ENCODE measurements at regions not wholly inside any gene's neighbourhood (a gene's known extent, or its start where the extent isn't known, plus 50 kb on each side); places are given as distances from the start of the nearest gene placed in this dataset.
"Not testable (repeated sequence)": the region's sequence is repeated elsewhere in the genome, so short reads cannot be mapped to it uniquely, and the experiment has no call there.

- H3K36me3 Mint-ChIP-seq, result no peaks in the 10 kb centered on the region
- ATAC-seq, result no peak
Observed at GRCh38 chr2:156763174-156763573, 327.0 kb downstream of the GPD2 start.

GRCh38 chr2:156765043-156765442 lies 328.9 kb downstream of the GPD2 start:
- peaks cover 5% of the 10 kb centered on the region for H3K27me3 Mint-ChIP-seq
- ATAC-seq (no peak), DNase-seq (no peak)
- no peaks in the 10 kb centered on the region for H3K4me1 Mint-ChIP-seq
- peaks cover 5% of the 10 kb centered on the region for H3K9me3 Mint-ChIP-seq (ENCODE audit: low read depth)
- H3K27ac Mint-ChIP-seq, result no peak overlapping the region
- CTCF ChIA-PET, result no interaction called here
- peaks cover 2% of the 10 kb centered on the region for H3K36me3 Mint-ChIP-seq
- H3K4me3 Mint-ChIP-seq, result no peak overlapping the region

More at GRCh38 chr2:156763174-156763573, 327.0 kb downstream of the GPD2 start:
- H3K9me3 Mint-ChIP-seq (ENCODE audit: low read depth), result no peaks in the 10 kb centered on the region
- H3K4me1 Mint-ChIP-seq, result no peaks in the 10 kb centered on the region
- CTCF ChIA-PET, result no interaction called here
- no peak overlapping the region for H3K27ac Mint-ChIP-seq
- DNase-seq, result no peak
- H3K27me3 Mint-ChIP-seq, result peaks cover 5% of the 10 kb centered on the region
- no peak overlapping the region for H3K4me3 Mint-ChIP-seq

- H3K4me3 Mint-ChIP-seq, result no peak overlapping the region
- H3K36me3 Mint-ChIP-seq, result peaks cover 2% of the 10 kb centered on the region
- peaks cover 7% of the 10 kb centered on the region for H3K9me3 Mint-ChIP-seq (ENCODE audit: low read depth)
- no peak overlapping the region for H3K27ac Mint-ChIP-seq
- peaks cover 5% of the 10 kb centered on the region for H3K27me3 Mint-ChIP-seq
- ATAC-seq, result no peak
- DNase-seq, result no peak
- no peaks in the 10 kb centered on the region for H3K4me1 Mint-ChIP-seq
- CTCF ChIA-PET, result no interaction called here
Observed at GRCh38 chr2:156765450-156765849, 329.3 kb downstream of the GPD2 start.

GRCh38 chr2:156769802-156770201 lies 333.6 kb downstream of the GPD2 start:
- CTCF ChIA-PET, result no interaction called here
- Mint-ChIP-seq H3K27me3 (peaks cover 5% of the 10 kb centered on the region), H3K9me3 (ENCODE audit: low read depth) (peaks cover 7% of the 10 kb centered on the region), H3K36me3 (peaks cover 2% of the 10 kb centered on the region), H3K4me1 (no peaks in the 10 kb centered on the region), H3K27ac (no peak overlapping the region), H3K4me3 (no peak overlapping the region)
- DNase-seq, result no peak
- no peak for ATAC-seq

GRCh38 chr2:156778916-156779315 lies 342.7 kb downstream of the GPD2 start:
- Mint-ChIP-seq H3K36me3 (no peaks in the 10 kb centered on the region), H3K9me3 (ENCODE audit: low read depth) (no peaks in the 10 kb centered on the region), H3K4me1 (no peaks in the 10 kb centered on the region), H3K27me3 (no peaks in the 10 kb centered on the region), H3K4me3 (no peak overlapping the region), H3K27ac (no peak overlapping the region)
- DNase-seq (no peak), ATAC-seq (no peak)
- CTCF ChIA-PET, result no interaction called here

- CTCF ChIA-PET, result no interaction called here
- Mint-ChIP-seq H3K4me3 (no peak overlapping the region), H3K36me3 (no peaks in the 10 kb centered on the region), H3K27me3 (no peaks in the 10 kb centered on the region), H3K4me1 (no peaks in the 10 kb centered on the region), H3K9me3 (ENCODE audit: low read depth) (no peaks in the 10 kb centered on the region), H3K27ac (no peak overlapping the region)
- ATAC-seq, result no peak
- DNase-seq, result no peak
Observed at GRCh38 chr2:156779416-156780120, 343.4 kb downstream of the GPD2 start.

- H3K27me3 Mint-ChIP-seq; H3K27ac Mint-ChIP-seq; H3K4me3 Mint-ChIP-seq; ATAC-seq; H3K4me1 Mint-ChIP-seq; CTCF ChIA-PET; H3K9me3 Mint-ChIP-seq (ENCODE audit: low read depth); DNase-seq; H3K36me3 Mint-ChIP-seq: not testable (repeated sequence)
Observed at GRCh38 chr2:156781677-156782076, 345.5 kb downstream of the GPD2 start.

GRCh38 chr2:156784020-156784701 lies 348.0 kb downstream of the GPD2 start:
- no peak for ATAC-seq
- Mint-ChIP-seq H3K4me1 (no peaks in the 10 kb centered on the region), H3K36me3 (no peaks in the 10 kb centered on the region), H3K27ac (no peak overlapping the region), H3K9me3 (ENCODE audit: low read depth) (no peaks in the 10 kb centered on the region), H3K27me3 (no peaks in the 10 kb centered on the region), H3K4me3 (no peak overlapping the region)
- DNase-seq, result no peak
- CTCF ChIA-PET, result no interaction called here

GRCh38 chr2:156787517-156787916 lies 351.3 kb downstream of the GPD2 start:
- ATAC-seq, result no peak
- CTCF ChIA-PET, result no interaction called here

GRCh38 chr2:156790343-156791037 lies 354.3 kb downstream of the GPD2 start:
- no peaks in the 10 kb centered on the region for H3K9me3 Mint-ChIP-seq (ENCODE audit: low read depth)
- H3K4me3 Mint-ChIP-seq, result no peak overlapping the region
- DNase-seq (no peak), ATAC-seq (no peak)
- no peak overlapping the region for H3K27ac Mint-ChIP-seq
- no peaks in the 10 kb centered on the region for H3K36me3 Mint-ChIP-seq
- H3K4me1 Mint-ChIP-seq, result no peaks in the 10 kb centered on the region
- CTCF ChIA-PET, result no interaction called here
- no peaks in the 10 kb centered on the region for H3K27me3 Mint-ChIP-seq

More at GRCh38 chr2:156787517-156787916, 351.3 kb downstream of the GPD2 start:
- H3K27ac Mint-ChIP-seq, result no peak overlapping the region
- H3K27me3 Mint-ChIP-seq, result no peaks in the 10 kb centered on the region
- DNase-seq, result no peak
- no peak overlapping the region for H3K4me3 Mint-ChIP-seq
- no peaks in the 10 kb centered on the region for H3K36me3 Mint-ChIP-seq
- no peaks in the 10 kb centered on the region for H3K4me1 Mint-ChIP-seq
- H3K9me3 Mint-ChIP-seq (ENCODE audit: low read depth), result no peaks in the 10 kb centered on the region

GRCh38 chr2:156792242-156792840 lies 356.2 kb downstream of the GPD2 start:
- no peaks in the 10 kb centered on the region for H3K36me3 Mint-ChIP-seq
- no peak overlapping the region for H3K27ac Mint-ChIP-seq
- DNase-seq (no peak), ATAC-seq (no peak)
- no peak overlapping the region for H3K4me3 Mint-ChIP-seq
- no peaks in the 10 kb centered on the region for H3K9me3 Mint-ChIP-seq (ENCODE audit: low read depth)
- CTCF ChIA-PET, result no interaction called here
- H3K27me3 Mint-ChIP-seq, result no peaks in the 10 kb centered on the region
- H3K4me1 Mint-ChIP-seq, result no peaks in the 10 kb centered on the region

GRCh38 chr2:156797832-156798231 lies 361.7 kb downstream of the GPD2 start:
- H3K4me3 Mint-ChIP-seq, result no peak overlapping the region
- H3K27ac Mint-ChIP-seq, result no peak overlapping the region
- H3K27me3 Mint-ChIP-seq, result peaks cover 5% of the 10 kb centered on the region
- DNase-seq, result no peak
- no peaks in the 10 kb centered on the region for H3K9me3 Mint-ChIP-seq (ENCODE audit: low read depth)
- no peaks in the 10 kb centered on the region for H3K4me1 Mint-ChIP-seq
- no peaks in the 10 kb centered on the region for H3K36me3 Mint-ChIP-seq
- ATAC-seq, result no peak
- CTCF ChIA-PET, result no interaction called here

- Mint-ChIP-seq H3K4me3 (no peak overlapping the region), H3K9me3 (ENCODE audit: low read depth) (no peaks in the 10 kb centered on the region), H3K4me1 (no peaks in the 10 kb centered on the region), H3K27me3 (peaks cover 18% of the 10 kb centered on the region), H3K36me3 (no peaks in the 10 kb centered on the region), H3K27ac (no peak overlapping the region)
- no peak for DNase-seq
- CTCF ChIA-PET, result no interaction called here
- no peak for ATAC-seq
Observed at GRCh38 chr2:156800065-156800653, 364.0 kb downstream of the GPD2 start.
